Peyer's patch (tissue), 4 donors: ENCODE measurements at regions not wholly inside any gene's neighbourhood (a gene's known extent, or its start where the extent isn't known, plus 50 kb on each side); places are given as distances from the start of the nearest gene placed in this dataset.
A peak's percentile ranks its signal among the peaks of the same experiment; 100 is the strongest.

Source experiments
- DNase-seq, 3 donors: peaks; one replicate each; pipeline ENCODE4 v3.0.0-alpha.2; 2017 to 2019
- H3K27ac ChIP-seq, 4 donors: fragments of 200-600 bp; sonication (generic); one replicate each; pipeline ENCODE4 v1.5.1; 2016 to 2019
- H3K27me3 ChIP-seq, 2 donors: fragments of 200-600 bp; sonication (generic); one replicate each; pipeline ENCODE4 v1.5.1; 2019
- H3K36me3 ChIP-seq, 3 donors: fragments of 200-600 bp; sonication (generic); one replicate each; pipeline ENCODE4 v1.5.1; 2016 to 2019
- H3K4me1 ChIP-seq, 4 donors: fragments of 200-600 bp; sonication (generic); one replicate each; pipeline ENCODE4 v1.5.1; 2016 to 2019
- H3K4me3 ChIP-seq, 4 donors: fragments of 200-600 bp; sonication (generic); 1 replicate in 3 of 4; 2 replicates in 1 of 4; pipeline ENCODE4 v1.5.1; 2016 to 2019; ENCODE audit warnings: mild to moderate bottlenecking in 1 of 4
- H3K9me3 ChIP-seq, 4 donors: fragments of 200-600 bp; sonication (generic); one replicate each; pipeline ENCODE4 v1.5.1; 2016 to 2019; ENCODE audit warnings: mild to moderate bottlenecking in 1 of 4
- CTCF ChIP-seq, 6 experiments: fragments of 450-650 bp in 4 of 6; fragments of 200-600 bp in 2 of 6; sonication (generic) in 1 of 6; IDR thresholded peaks; one replicate each; pipeline ENCODE4 v1.5.1; 2017 to 2019; ENCODE audit warnings: antibody characterized with exemption in 6 of 6, mild to moderate bottlenecking in 3 of 6, moderate library complexity in 1 of 6
- POLR2A ChIP-seq, 2 donors: fragments of 450-650 bp; IDR thresholded peaks; one replicate each; pipeline ENCODE4 v1.5.1; 2017; ENCODE audit warnings: antibody characterized with exemption in 2 of 2, mild to moderate bottlenecking in 2 of 2, moderate library complexity in 2 of 2

DNA sequence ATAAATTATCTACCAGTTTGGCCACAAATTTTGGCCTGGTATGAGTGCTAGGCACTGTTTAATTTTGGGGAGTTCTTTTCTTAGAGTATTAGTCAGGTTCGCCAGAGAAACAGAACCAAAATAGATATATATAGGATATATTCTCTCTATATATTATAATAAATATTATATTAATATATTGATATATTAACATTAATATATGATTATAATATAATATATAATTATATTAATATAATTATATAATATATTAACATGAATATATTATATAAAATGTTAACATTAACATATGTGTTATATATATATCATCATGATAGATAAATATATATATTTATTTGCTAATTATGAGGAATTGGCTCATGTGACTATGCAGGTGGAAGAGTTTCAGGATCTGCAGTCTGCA is 137.8 kb upstream of the CHRNA7 start:
- Histone ChIP-seq H3K9me3 (no peaks in the 10 kb centered on the region), H3K27me3 (no peaks in the 10 kb centered on the region), H3K36me3 (no peaks in the 10 kb centered on the region), H3K4me3 (no peak overlapping the region), H3K4me1 (no peaks in the 10 kb centered on the region), H3K27ac (no peak overlapping the region)
- DNase-seq, result no peak
- TF ChIP-seq POLR2A (IDR thresholded peaks at IDR 0.05) (no peak), CTCF (IDR thresholded peaks at IDR 0.05) (no peak)

GRCh38 chr15:31893780-31894179 is 136.5 kb upstream of the CHRNA7 start:
- DNase-seq, result no peak
- Histone ChIP-seq H3K36me3 (no peaks in the 10 kb centered on the region), H3K4me1 (no peaks in the 10 kb centered on the region), H3K27me3 (no peaks in the 10 kb centered on the region), H3K4me3 (no peak overlapping the region), H3K9me3 (no peaks in the 10 kb centered on the region), H3K27ac (no peak overlapping the region)
- no peak for TF ChIP-seq POLR2A (IDR thresholded peaks at IDR 0.05)
- TF ChIP-seq CTCF (IDR thresholded peaks at IDR 0.05), result no peak

DNA sequence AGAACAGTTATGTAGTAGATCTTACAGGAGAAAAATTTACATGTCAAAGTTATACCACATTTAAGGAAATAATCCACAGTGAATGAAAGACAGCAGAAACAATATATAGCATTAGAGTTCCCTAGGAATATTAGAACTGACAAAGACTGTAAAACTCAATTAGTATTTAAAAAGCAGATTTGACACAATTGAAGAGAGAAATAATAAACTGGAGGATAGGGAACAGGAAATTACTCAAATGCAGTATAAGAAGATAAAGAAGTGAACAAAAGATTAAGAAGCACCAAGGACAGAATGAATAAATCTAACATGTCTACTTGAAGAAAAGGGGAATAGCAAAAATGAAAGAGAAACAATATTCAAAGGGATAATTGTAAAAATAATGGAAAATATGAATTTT is 132.6 kb upstream of the CHRNA7 start:
- Histone ChIP-seq H3K27ac (no peak overlapping the region), H3K4me1 (no peaks in the 10 kb centered on the region), H3K9me3 (no peaks in the 10 kb centered on the region), H3K27me3 (no peaks in the 10 kb centered on the region), H3K36me3 (no peaks in the 10 kb centered on the region), H3K4me3 (no peak overlapping the region)
- TF ChIP-seq CTCF (IDR thresholded peaks at IDR 0.05), result no peak
- TF ChIP-seq POLR2A (IDR thresholded peaks at IDR 0.05), result no peak
- no peak for DNase-seq

DNA sequence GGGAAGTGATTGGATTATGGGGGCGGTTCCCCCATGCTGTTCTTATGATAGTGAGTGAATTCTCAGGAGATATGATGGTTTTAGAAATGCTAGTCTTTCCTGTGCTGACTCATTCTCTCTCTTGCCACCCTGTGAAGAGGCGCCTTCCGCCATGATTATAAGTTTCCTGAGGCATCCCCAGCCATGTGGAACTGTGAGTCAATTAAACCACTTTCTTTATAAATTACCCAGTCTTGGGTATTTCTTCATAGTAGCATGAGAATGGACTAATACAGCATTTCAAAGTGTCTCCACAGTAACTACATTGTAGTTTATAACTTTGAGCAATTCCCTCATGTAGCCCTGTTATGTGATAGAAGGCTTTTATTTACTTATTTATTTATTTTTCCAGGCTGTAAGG is 128.8 kb upstream of the CHRNA7 start:
- no peaks in the 10 kb centered on the region for H3K36me3 ChIP-seq
- no peaks in the 10 kb centered on the region for H3K4me1 ChIP-seq
- H3K9me3 ChIP-seq, result no peaks in the 10 kb centered on the region
- H3K27me3 ChIP-seq, result no peaks in the 10 kb centered on the region
- TF ChIP-seq CTCF (IDR thresholded peaks at IDR 0.05) (no peak), POLR2A (IDR thresholded peaks at IDR 0.05) (no peak)
- no peak overlapping the region for H3K27ac ChIP-seq
- H3K4me3 ChIP-seq, result no peak overlapping the region
- DNase-seq, result no peak

- no peaks in the 10 kb centered on the region for H3K36me3 ChIP-seq
- no peaks in the 10 kb centered on the region for H3K9me3 ChIP-seq
- H3K4me3 ChIP-seq, result no peak overlapping the region
- TF ChIP-seq POLR2A (IDR thresholded peaks at IDR 0.05) (no peak), CTCF (IDR thresholded peaks at IDR 0.05) (no peak)
- DNase-seq, result peak in 2 of 3 donors; percentile 58 to 67
- H3K4me1 ChIP-seq, result no peaks in the 10 kb centered on the region
- no peak overlapping the region for H3K27ac ChIP-seq
- H3K27me3 ChIP-seq, result no peaks in the 10 kb centered on the region
Observed at GRCh38 chr15:31905054-31905453, 125.3 kb upstream of the CHRNA7 start.

GRCh38 chr15:31925541-31925940 is 104.8 kb upstream of the CHRNA7 start:
- peak overlapping the region in 3 of 4 donors; percentile 48 to 74 (median 54) for H3K27ac ChIP-seq
- peak in 2 of 3 donors; percentile 52 to 55 for DNase-seq
- H3K27me3 ChIP-seq, result no peaks in the 10 kb centered on the region
- H3K4me1 ChIP-seq, result no peaks in the 10 kb centered on the region
- no peaks in the 10 kb centered on the region for H3K9me3 ChIP-seq
- H3K4me3 ChIP-seq, result peak overlapping the region in 2 of 4 donors; percentile 1 to 25
- TF ChIP-seq POLR2A (IDR thresholded peaks at IDR 0.05) (peak in 1 of 2 donors; percentile 18), CTCF (IDR thresholded peaks at IDR 0.05) (no peak)
- no peaks in the 10 kb centered on the region for H3K36me3 ChIP-seq
